Muscle layer of duodenum (tissue), 2 donors: ENCODE measurements at regions not wholly inside any gene's neighbourhood (a gene's known extent, or its start where the extent isn't known, plus 50 kb on each side); places are given as distances from the start of the nearest gene placed in this dataset.

ENCODE experiments used
- H3K27ac ChIP-seq: one replicate; pipeline ENCODE4 v1.7.0; 2013; ENCODE audit warnings: mild to moderate bottlenecking, low read length
- H3K27me3 ChIP-seq: one replicate; pipeline ENCODE4 v1.7.0; 2013; ENCODE audit warnings: low read depth, mild to moderate bottlenecking, control low read depth, low read length
- H3K36me3 ChIP-seq, 2 donors: one replicate each; pipeline ENCODE4 v1.7.0; 2013; ENCODE audit warnings: low read length in 2 of 2, control low read depth in 1 of 2, mild to moderate bottlenecking in 1 of 2; ENCODE audit not compliant: insufficient read depth in 2 of 2, control insufficient read depth in 1 of 2
- H3K4me1 ChIP-seq, 2 donors: one replicate each; pipeline ENCODE4 v1.7.0; 2013; ENCODE audit warnings: low read length in 2 of 2, mild to moderate bottlenecking in 2 of 2, control low read depth in 1 of 2, moderate library complexity in 1 of 2; ENCODE audit not compliant: insufficient read depth in 2 of 2, control insufficient read depth in 1 of 2
- H3K4me3 ChIP-seq, 2 donors: one replicate each; pipeline ENCODE4 v1.7.0; 2013; ENCODE audit warnings: low read length in 2 of 2, low read depth in 1 of 2, mild to moderate bottlenecking in 1 of 2
- H3K9me3 ChIP-seq, 2 donors: one replicate each; pipeline ENCODE4 v1.7.0; 2013; ENCODE audit warnings: low read length in 2 of 2, control low read depth in 1 of 2, mild to moderate bottlenecking in 1 of 2; ENCODE audit not compliant: control insufficient read depth in 1 of 2
- donor health status: healthy.

- Histone ChIP-seq H3K27ac (no peak overlapping the region), H3K4me3 (no peak overlapping the region), H3K27me3 (no peaks in the 10 kb centered on the region), H3K36me3 (no peaks in the 10 kb centered on the region), H3K4me1 (no peaks in the 10 kb centered on the region), H3K9me3 (no peaks in the 10 kb centered on the region)
Observed at GRCh38 chr1:221291113-221291512, 411.9 kb downstream of the HLX start.

GRCh38 chr1:221292652-221293051 is 413.4 kb downstream of the HLX start:
- no peak overlapping the region for H3K27ac ChIP-seq

GRCh38 chr1:221294242-221294641 is 415.0 kb downstream of the HLX start:
- H3K4me3 ChIP-seq = no peak overlapping the region
- no peaks in the 10 kb centered on the region for H3K4me1 ChIP-seq
- H3K9me3 ChIP-seq = no peaks in the 10 kb centered on the region
- no peak overlapping the region for H3K27ac ChIP-seq
- no peaks in the 10 kb centered on the region for H3K27me3 ChIP-seq
- H3K36me3 ChIP-seq = no peaks in the 10 kb centered on the region

More at GRCh38 chr1:221292652-221293051, 413.4 kb downstream of the HLX start:
- Histone ChIP-seq H3K4me3 (no peak overlapping the region), H3K27me3 (no peaks in the 10 kb centered on the region), H3K36me3 (no peaks in the 10 kb centered on the region), H3K4me1 (no peaks in the 10 kb centered on the region), H3K9me3 (no peaks in the 10 kb centered on the region)

GRCh38 chr1:221302357-221302756 is 423.1 kb downstream of the HLX start:
- Histone ChIP-seq H3K36me3 (no peaks in the 10 kb centered on the region), H3K4me3 (no peak overlapping the region), H3K9me3 (no peaks in the 10 kb centered on the region), H3K4me1 (no peaks in the 10 kb centered on the region), H3K27me3 (no peaks in the 10 kb centered on the region), H3K27ac (no peak overlapping the region)

- Histone ChIP-seq H3K27ac (no peak overlapping the region), H3K27me3 (no peaks in the 10 kb centered on the region), H3K4me1 (no peaks in the 10 kb centered on the region), H3K36me3 (no peaks in the 10 kb centered on the region), H3K4me3 (no peak overlapping the region), H3K9me3 (no peaks in the 10 kb centered on the region)
Observed at GRCh38 chr1:221302810-221303209, 423.6 kb downstream of the HLX start.

- H3K36me3 ChIP-seq = no peaks in the 10 kb centered on the region
- H3K27ac ChIP-seq = no peak overlapping the region
- H3K4me1 ChIP-seq = no peaks in the 10 kb centered on the region
- no peak overlapping the region for H3K4me3 ChIP-seq
- no peaks in the 10 kb centered on the region for H3K27me3 ChIP-seq
- H3K9me3 ChIP-seq = no peaks in the 10 kb centered on the region
Observed at GRCh38 chr1:221303623-221304022, 424.4 kb downstream of the HLX start.

- no peak overlapping the region for H3K4me3 ChIP-seq
- H3K9me3 ChIP-seq = no peaks in the 10 kb centered on the region
- no peaks in the 10 kb centered on the region for H3K36me3 ChIP-seq
- no peaks in the 10 kb centered on the region for H3K4me1 ChIP-seq
- H3K27ac ChIP-seq = no peak overlapping the region
- no peaks in the 10 kb centered on the region for H3K27me3 ChIP-seq
Observed at GRCh38 chr1:221306239-221306638, 427.0 kb downstream of the HLX start.

GRCh38 chr1:221308534-221309511 is 429.6 kb downstream of the HLX start:
- no peaks in the 10 kb centered on the region for H3K36me3 ChIP-seq
- H3K4me1 ChIP-seq = no peaks in the 10 kb centered on the region
- H3K27me3 ChIP-seq = no peaks in the 10 kb centered on the region
- no peak overlapping the region for H3K4me3 ChIP-seq
- no peak overlapping the region for H3K27ac ChIP-seq
- no peaks in the 10 kb centered on the region for H3K9me3 ChIP-seq

- Histone ChIP-seq H3K27me3 (no peaks in the 10 kb centered on the region), H3K4me1 (peaks cover 0 to 1% of the 10 kb centered on the region in 2 donors), H3K9me3 (no peaks in the 10 kb centered on the region), H3K36me3 (no peaks in the 10 kb centered on the region), H3K4me3 (no peak overlapping the region), H3K27ac (no peak overlapping the region)
Observed at GRCh38 chr1:221309723-221310122, 430.5 kb downstream of the HLX start.

- H3K27ac ChIP-seq = no peak overlapping the region
- H3K36me3 ChIP-seq = no peaks in the 10 kb centered on the region
- H3K4me3 ChIP-seq = no peak overlapping the region
- no peaks in the 10 kb centered on the region for H3K9me3 ChIP-seq
- no peaks in the 10 kb centered on the region for H3K27me3 ChIP-seq
- H3K4me1 ChIP-seq = peaks cover 0 to 6% of the 10 kb centered on the region in 2 donors
Observed at GRCh38 chr1:221310180-221310579, 430.9 kb downstream of the HLX start.

- no peaks in the 10 kb centered on the region for H3K9me3 ChIP-seq
- H3K27ac ChIP-seq = no peak overlapping the region
- no peaks in the 10 kb centered on the region for H3K27me3 ChIP-seq
- H3K4me3 ChIP-seq = no peak overlapping the region
- H3K4me1 ChIP-seq = peaks cover 0 to 9% of the 10 kb centered on the region in 2 donors
- H3K36me3 ChIP-seq = no peaks in the 10 kb centered on the region
Observed at GRCh38 chr1:221315330-221315729, 426.6 kb downstream of the DUSP10 start.
